WTC11 (cell line): ENCODE measurements at regions not wholly inside any gene's neighbourhood (a gene's known extent, or its start where the extent isn't known, plus 50 kb on each side); places are given as distances from the start of the nearest gene placed in this dataset.

Source experiments
- ATAC-seq: fragments of 200-7000 bp; cut with Tn5 transposase; 2 replicates; pipeline ENCODE4 v1.10.0; 2021; ENCODE audit warnings: mild to moderate bottlenecking, moderate library complexity
- CTCF ChIA-PET: fragments of 300-600 bp; sonication (Branson Sonifier 250); formaldehyde crosslinking; loops from one replicate; lab custom pipeline; 2021; ENCODE audit warnings: antibody characterized with exemption; lab: Charles Lee
- POLR2A ChIA-PET: fragments of 350-600 bp; sonication (Branson Sonifier 250); formaldehyde crosslinking; loops from one replicate; lab custom pipeline; 2021; ENCODE audit warnings: antibody characterized with exemption; lab: Charles Lee
- DNase-seq: peaks from one replicate; pipeline ENCODE4 v3.0.0; 2021; ENCODE audit warnings: low spot score
- H3K27ac Mint-ChIP-seq: 2 replicates; pipeline ENCODE4 v1.8.0; 2021; ENCODE audit warnings: mixed read lengths
- H3K27me3 Mint-ChIP-seq: 2 replicates; pipeline ENCODE4 v1.8.0; 2021; ENCODE audit warnings: low read depth, mild to moderate bottlenecking, moderate library complexity, mixed read lengths
- H3K36me3 Mint-ChIP-seq: 2 replicates; pipeline ENCODE4 v1.8.0; 2021; ENCODE audit warnings: mixed read lengths
- H3K4me1 Mint-ChIP-seq: 2 replicates; pipeline ENCODE4 v1.8.0; 2022; ENCODE audit warnings: mixed read lengths
- H3K4me3 Mint-ChIP-seq: 2 replicates; pipeline ENCODE4 v1.8.0; 2021; ENCODE audit warnings: mild to moderate bottlenecking, moderate library complexity, mixed read lengths
- H3K9me3 Mint-ChIP-seq: 2 replicates; pipeline ENCODE4 v1.8.0; 2021; ENCODE audit warnings: mixed read lengths
- ARID4B ChIP-seq: sonication (generic); formaldehyde crosslinking; IDR thresholded peaks from 2 replicates; pipeline ENCODE4 v1.8.0; 2023; ENCODE audit warnings: missing genetic modification reagents, mild to moderate bottlenecking, borderline replicate concordance
- CREB1 ChIP-seq: sonication (generic); formaldehyde crosslinking; IDR thresholded peaks from 2 replicates; pipeline ENCODE4 v1.8.0; 2023; ENCODE audit warnings: mild to moderate bottlenecking, missing genetic modification reagents
- CREM ChIP-seq: sonication (generic); formaldehyde crosslinking; IDR thresholded peaks from 2 replicates; pipeline ENCODE4 v1.8.1; 2022; ENCODE audit warnings: mild to moderate bottlenecking, missing genetic modification reagents, moderate library complexity
- FOXP1 ChIP-seq: sonication (generic); formaldehyde crosslinking; IDR thresholded peaks from 2 replicates; pipeline ENCODE4 v1.8.0; 2022; ENCODE audit warnings: missing genetic modification reagents, mild to moderate bottlenecking, moderate library complexity, borderline replicate concordance
- GABPB1 ChIP-seq: sonication (generic); formaldehyde crosslinking; IDR thresholded peaks from 2 replicates; pipeline ENCODE4 v1.8.1; 2023; ENCODE audit warnings: mild to moderate bottlenecking, missing genetic modification reagents
- JAZF1 ChIP-seq: fragments of 250-450 bp; sonication (Bioruptor Pico); IDR thresholded peaks from 2 replicates; pipeline ENCODE4 v1.9.0; 2021; ENCODE audit warnings: moderate library complexity, mild to moderate bottlenecking, inconsistent platforms
- MAX ChIP-seq: sonication (generic); formaldehyde crosslinking; IDR thresholded peaks from 2 replicates; pipeline ENCODE4 v1.8.0; 2022; ENCODE audit warnings: mild to moderate bottlenecking, missing genetic modification reagents
- MLX ChIP-seq: sonication (generic); formaldehyde crosslinking; IDR thresholded peaks from 2 replicates; pipeline ENCODE4 v1.8.1; 2023; ENCODE audit warnings: mild to moderate bottlenecking, missing genetic modification reagents, moderate library complexity
- NFATC4 ChIP-seq: fragments of 250-450 bp; sonication (Bioruptor Pico); IDR thresholded peaks from 2 replicates; pipeline ENCODE4 v1.9.0; 2021; ENCODE audit warnings: mild to moderate bottlenecking
- NR3C1 ChIP-seq: sonication (generic); formaldehyde crosslinking; conservative IDR thresholded peaks from 2 replicates; pipeline ENCODE4 v1.8.1; 2023; ENCODE audit warnings: low read depth, mild to moderate bottlenecking, missing genetic modification reagents
- RORB ChIP-seq: fragments of 250-450 bp; sonication (Bioruptor Pico); IDR thresholded peaks from 2 replicates; pipeline ENCODE4 v1.9.0; 2021; ENCODE audit warnings: mild to moderate bottlenecking
- USF1 ChIP-seq: sonication (generic); formaldehyde crosslinking; IDR thresholded peaks from 2 replicates; pipeline ENCODE4 v1.8.0; 2022; ENCODE audit warnings: mild to moderate bottlenecking, missing genetic modification reagents
- ZNF121 ChIP-seq: sonication (generic); formaldehyde crosslinking; IDR thresholded peaks from 2 replicates; pipeline ENCODE4 v1.8.0; 2023; ENCODE audit warnings: missing genetic modification reagents
- ZNF138 ChIP-seq: sonication (generic); formaldehyde crosslinking; conservative IDR thresholded peaks from 2 replicates; pipeline ENCODE4 v1.8.1; 2022; ENCODE audit warnings: mild to moderate bottlenecking, moderate library complexity, missing genetic modification reagents
- ZNF263 ChIP-seq: sonication (generic); formaldehyde crosslinking; IDR thresholded peaks from 2 replicates; pipeline ENCODE4 v1.8.1; 2022; ENCODE audit warnings: low read depth, mild to moderate bottlenecking, moderate library complexity, missing genetic modification reagents
- ZNF317 ChIP-seq: sonication (generic); formaldehyde crosslinking; IDR thresholded peaks from 2 replicates; pipeline ENCODE4 v1.8.1; 2023; ENCODE audit warnings: low read depth, mild to moderate bottlenecking, moderate library complexity, missing genetic modification reagents, borderline replicate concordance
- ZNF396 ChIP-seq: fragments of 250-450 bp; sonication (Bioruptor Pico); IDR thresholded peaks from 2 replicates; pipeline ENCODE4 v1.8.0; 2021; ENCODE audit warnings: mild to moderate bottlenecking, moderate library complexity, borderline replicate concordance
- ZNF425 ChIP-seq: fragments of 250-450 bp; sonication (Bioruptor Pico); conservative IDR thresholded peaks from 2 replicates; pipeline ENCODE4 v1.9.0; 2021; ENCODE audit warnings: mild to moderate bottlenecking
- TF ChIP-seq, protein P1 (sequence below): sonication (generic); formaldehyde crosslinking; conservative IDR thresholded peaks from 2 replicates; pipeline ENCODE4 v1.8.1; 2023; ENCODE audit warnings: mild to moderate bottlenecking, low read depth, missing genetic modification reagents, moderate library complexity
- TF ChIP-seq, protein P2 (sequence below): sonication (generic); formaldehyde crosslinking; IDR thresholded peaks from 2 replicates; pipeline ENCODE4 v1.8.0; 2023; ENCODE audit warnings: missing genetic modification reagents

- Mint-ChIP-seq H3K4me3 (no peak overlapping the region), H3K27ac (no peak overlapping the region), H3K36me3 (no peaks in the 10 kb centered on the region), H3K4me1 (no peaks in the 10 kb centered on the region), H3K9me3 (peaks cover 13% of the 10 kb centered on the region), H3K27me3 (no peaks in the 10 kb centered on the region)
- CTCF ChIA-PET: no interaction called here
- DNase-seq: no peak
- POLR2A ChIA-PET: no interaction called here
- no peak for ATAC-seq
- no peak for TF ChIP-seq NFATC4 (CRISPR knock-in tag)
- TF ChIP-seq, protein P1, sequence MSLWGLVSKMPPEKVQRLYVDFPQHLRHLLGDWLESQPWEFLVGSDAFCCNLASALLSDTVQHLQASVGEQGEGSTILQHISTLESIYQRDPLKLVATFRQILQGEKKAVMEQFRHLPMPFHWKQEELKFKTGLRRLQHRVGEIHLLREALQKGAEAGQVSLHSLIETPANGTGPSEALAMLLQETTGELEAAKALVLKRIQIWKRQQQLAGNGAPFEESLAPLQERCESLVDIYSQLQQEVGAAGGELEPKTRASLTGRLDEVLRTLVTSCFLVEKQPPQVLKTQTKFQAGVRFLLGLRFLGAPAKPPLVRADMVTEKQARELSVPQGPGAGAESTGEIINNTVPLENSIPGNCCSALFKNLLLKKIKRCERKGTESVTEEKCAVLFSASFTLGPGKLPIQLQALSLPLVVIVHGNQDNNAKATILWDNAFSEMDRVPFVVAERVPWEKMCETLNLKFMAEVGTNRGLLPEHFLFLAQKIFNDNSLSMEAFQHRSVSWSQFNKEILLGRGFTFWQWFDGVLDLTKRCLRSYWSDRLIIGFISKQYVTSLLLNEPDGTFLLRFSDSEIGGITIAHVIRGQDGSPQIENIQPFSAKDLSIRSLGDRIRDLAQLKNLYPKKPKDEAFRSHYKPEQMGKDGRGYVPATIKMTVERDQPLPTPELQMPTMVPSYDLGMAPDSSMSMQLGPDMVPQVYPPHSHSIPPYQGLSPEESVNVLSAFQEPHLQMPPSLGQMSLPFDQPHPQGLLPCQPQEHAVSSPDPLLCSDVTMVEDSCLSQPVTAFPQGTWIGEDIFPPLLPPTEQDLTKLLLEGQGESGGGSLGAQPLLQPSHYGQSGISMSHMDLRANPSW (CRISPR knock-in tag): no peak
- TF ChIP-seq ZNF138 (CRISPR knock-in tag): no peak
- TF ChIP-seq ZNF425: no peak
- TF ChIP-seq USF1 (CRISPR knock-in tag): no peak
- no peak for TF ChIP-seq ZNF121 (CRISPR knock-in tag)
- TF ChIP-seq ZNF317 (CRISPR knock-in tag): no peak
- no peak for TF ChIP-seq ZNF263 (CRISPR knock-in tag)
- TF ChIP-seq CREB1 (CRISPR knock-in tag): no peak
- no peak for TF ChIP-seq ARID4B (CRISPR knock-in tag)
- no peak for TF ChIP-seq RORB
- TF ChIP-seq MLX: no peak
- TF ChIP-seq NR3C1: no peak
- TF ChIP-seq JAZF1: no peak
- no peak for TF ChIP-seq GABPB1
- no peak for TF ChIP-seq MAX (CRISPR knock-in tag)
- TF ChIP-seq CREM (CRISPR knock-in tag): no peak
- TF ChIP-seq, protein P2, sequence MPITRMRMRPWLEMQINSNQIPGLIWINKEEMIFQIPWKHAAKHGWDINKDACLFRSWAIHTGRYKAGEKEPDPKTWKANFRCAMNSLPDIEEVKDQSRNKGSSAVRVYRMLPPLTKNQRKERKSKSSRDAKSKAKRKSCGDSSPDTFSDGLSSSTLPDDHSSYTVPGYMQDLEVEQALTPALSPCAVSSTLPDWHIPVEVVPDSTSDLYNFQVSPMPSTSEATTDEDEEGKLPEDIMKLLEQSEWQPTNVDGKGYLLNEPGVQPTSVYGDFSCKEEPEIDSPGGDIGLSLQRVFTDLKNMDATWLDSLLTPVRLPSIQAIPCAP (CRISPR knock-in tag): no peak
- no peak for TF ChIP-seq ZNF396 (CRISPR knock-in tag)
- TF ChIP-seq FOXP1 (CRISPR knock-in tag): no peak
Measured at GRCh38 chr10:33743429-33743857, 409.0 kb upstream of the NRP1 start.
